GM19351 (cell line): ENCODE measurements at regions not wholly inside any gene's neighbourhood (a gene's known extent, or its start where the extent isn't known, plus 50 kb on each side); places are given as distances from the start of the nearest gene placed in this dataset.
"Not testable (repeated sequence)": the region's sequence is repeated elsewhere in the genome, so short reads cannot be mapped to it uniquely, and the experiment has no call there.

Experiments used
- ATAC-seq: cut with Tn5 transposase; IDR thresholded peaks from one replicate; pipeline ENCODE4 v1.9.1; 2021; ENCODE audit warnings: mild to moderate bottlenecking, moderate library complexity; ENCODE audit not compliant: unreplicated experiment

GRCh38 chr2:104904889-104905288 lies 51.0 kb downstream of the POU3F3 start:
- ATAC-seq = no peak

GRCh38 chr2:104909317-104909716 lies 55.4 kb downstream of the POU3F3 start:
- ATAC-seq = no peak

GRCh38 chr2:104914509-104914908 lies 60.6 kb downstream of the POU3F3 start:
- ATAC-seq = peak; percentile 55

- ATAC-seq = no peak
These were observed 61.3 kb downstream of the POU3F3 start for GRCh38 chr2:104915107-104915793.

- no peak for ATAC-seq
These were observed 65.2 kb downstream of the POU3F3 start for GRCh38 chr2:104919127-104919526.

GRCh38 chr2:104923665-104924064 lies 69.8 kb downstream of the POU3F3 start:
- peak; percentile 90 for ATAC-seq

- no peak for ATAC-seq
These were observed 75.7 kb downstream of the POU3F3 start for GRCh38 chr2:104929663-104930062.

GRCh38 chr2:104930732-104931131 lies 76.8 kb downstream of the POU3F3 start:
- no peak for ATAC-seq

GRCh38 chr2:104932243-104932642 lies 78.3 kb downstream of the POU3F3 start:
- peak; percentile 76 for ATAC-seq

- ATAC-seq = no peak
These were observed 79.4 kb downstream of the POU3F3 start for GRCh38 chr2:104933151-104933917.

GRCh38 chr2:104936527-104936926 lies 82.6 kb downstream of the POU3F3 start:
- ATAC-seq = no peak

GRCh38 chr2:104938231-104938941 lies 84.5 kb downstream of the POU3F3 start:
- peak; percentile 96 for ATAC-seq

GRCh38 chr2:104939570-104940217 lies 85.8 kb downstream of the POU3F3 start:
- ATAC-seq = no peak

- ATAC-seq = no peak
These were observed 90.6 kb downstream of the POU3F3 start for GRCh38 chr2:104944495-104944894.

GRCh38 chr2:104945121-104945520 lies 91.2 kb downstream of the POU3F3 start:
- ATAC-seq = no peak

GRCh38 chr2:104945866-104946265 lies 92.0 kb downstream of the POU3F3 start:
- no peak for ATAC-seq

- not testable (repeated sequence) for ATAC-seq
These were observed 90.4 kb upstream of the MRPS9 start for GRCh38 chr2:104947456-104947855.

- no peak for ATAC-seq
These were observed 84.9 kb upstream of the MRPS9 start for GRCh38 chr2:104952976-104953375.

- peak; percentile 56 for ATAC-seq
These were observed 72.0 kb upstream of the MRPS9 start for GRCh38 chr2:104965900-104966299.

- no peak for ATAC-seq
These were observed 68.3 kb upstream of the MRPS9 start for GRCh38 chr2:104969564-104969963.

GRCh38 chr2:104975371-104975770 lies 62.5 kb upstream of the MRPS9 start:
- ATAC-seq = no peak
